Parathyroid adenoma (tissue), 2 donors: ENCODE measurements at regions not wholly inside any gene's neighbourhood (a gene's known extent, or its start where the extent isn't known, plus 50 kb on each side); places are given as distances from the start of the nearest gene placed in this dataset.

Experiments
- H2AFZ ChIP-seq: fragments of 300-600 bp; sonication (generic); one replicate; pipeline ENCODE4 v1.7.0; 2017; ENCODE audit warnings: antibody characterized with exemption, mild to moderate bottlenecking
- H3K27ac ChIP-seq: fragments of 300-600 bp; sonication (generic); one replicate; pipeline ENCODE4 v1.7.0; 2017
- H3K27me3 ChIP-seq: fragments of 300-600 bp; sonication (generic); one replicate; pipeline ENCODE4 v1.7.0; 2017; ENCODE audit warnings: low read length; ENCODE audit not compliant: control insufficient read depth, insufficient read depth
- H3K36me3 ChIP-seq: fragments of 300-600 bp; sonication (generic); one replicate; pipeline ENCODE4 v1.7.0; 2017; ENCODE audit warnings: low read length; ENCODE audit not compliant: control insufficient read depth, insufficient read depth
- H3K4me1 ChIP-seq: fragments of 300-600 bp; sonication (generic); one replicate; pipeline ENCODE4 v1.7.0; 2017; ENCODE audit warnings: control low read depth
- H3K4me2 ChIP-seq: fragments of 300-600 bp; sonication (generic); one replicate; pipeline ENCODE4 v1.7.0; 2017; ENCODE audit warnings: low read length
- H3K4me3 ChIP-seq: fragments of 300-600 bp; sonication (generic); one replicate; pipeline ENCODE4 v1.7.0; 2017; ENCODE audit warnings: low read depth, low read length
- H3K79me2 ChIP-seq: fragments of 300-600 bp; sonication (generic); one replicate; pipeline ENCODE4 v1.7.0; 2017; ENCODE audit warnings: control low read depth
- H3K9ac ChIP-seq: fragments of 300-600 bp; sonication (generic); one replicate; pipeline ENCODE4 v1.7.0; 2017; ENCODE audit warnings: mild to moderate bottlenecking
- H3K9me3 ChIP-seq: fragments of 300-600 bp; sonication (generic); one replicate; pipeline ENCODE4 v1.7.0; 2017; ENCODE audit warnings: low read length; ENCODE audit not compliant: control insufficient read depth
- TF ChIP-seq, protein P1 (sequence below): fragments of 300-600 bp; sonication (generic); IDR thresholded peaks from one replicate; pipeline ENCODE4 v1.7.0; 2017; ENCODE audit warnings: antibody characterized with exemption, mild to moderate bottlenecking
- donor health status: primary hyperparathyroidism.

DNA sequence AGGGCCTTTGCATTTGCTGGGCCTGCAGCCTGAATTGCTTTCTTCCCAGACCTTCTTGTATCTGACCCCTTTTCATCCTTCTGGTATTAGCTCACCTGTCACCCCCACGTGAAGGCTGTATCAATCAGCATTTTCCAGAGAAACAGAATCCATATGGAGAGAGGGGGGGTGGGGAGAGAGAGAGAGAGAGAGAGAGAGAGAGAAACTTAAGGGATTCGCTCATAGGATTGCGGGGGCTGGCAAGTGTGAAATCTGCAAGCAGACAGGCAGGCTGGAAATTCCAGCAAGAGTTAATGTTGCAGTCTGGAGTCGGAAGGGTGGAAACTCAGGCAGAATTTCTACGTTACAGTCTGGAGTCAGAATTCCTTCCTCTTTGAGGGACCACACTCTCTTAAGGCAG, 410.7 kb upstream of the SULF2 start:
- no peaks in the 10 kb centered on the region for H3K36me3 ChIP-seq
- H3K9ac ChIP-seq = no peak overlapping the region
- H3K4me1 ChIP-seq = no peaks in the 10 kb centered on the region
- H3K27me3 ChIP-seq = no peaks in the 10 kb centered on the region
- H3K4me3 ChIP-seq = no peak overlapping the region
- no peak overlapping the region for H3K4me2 ChIP-seq
- TF ChIP-seq, protein P1, sequence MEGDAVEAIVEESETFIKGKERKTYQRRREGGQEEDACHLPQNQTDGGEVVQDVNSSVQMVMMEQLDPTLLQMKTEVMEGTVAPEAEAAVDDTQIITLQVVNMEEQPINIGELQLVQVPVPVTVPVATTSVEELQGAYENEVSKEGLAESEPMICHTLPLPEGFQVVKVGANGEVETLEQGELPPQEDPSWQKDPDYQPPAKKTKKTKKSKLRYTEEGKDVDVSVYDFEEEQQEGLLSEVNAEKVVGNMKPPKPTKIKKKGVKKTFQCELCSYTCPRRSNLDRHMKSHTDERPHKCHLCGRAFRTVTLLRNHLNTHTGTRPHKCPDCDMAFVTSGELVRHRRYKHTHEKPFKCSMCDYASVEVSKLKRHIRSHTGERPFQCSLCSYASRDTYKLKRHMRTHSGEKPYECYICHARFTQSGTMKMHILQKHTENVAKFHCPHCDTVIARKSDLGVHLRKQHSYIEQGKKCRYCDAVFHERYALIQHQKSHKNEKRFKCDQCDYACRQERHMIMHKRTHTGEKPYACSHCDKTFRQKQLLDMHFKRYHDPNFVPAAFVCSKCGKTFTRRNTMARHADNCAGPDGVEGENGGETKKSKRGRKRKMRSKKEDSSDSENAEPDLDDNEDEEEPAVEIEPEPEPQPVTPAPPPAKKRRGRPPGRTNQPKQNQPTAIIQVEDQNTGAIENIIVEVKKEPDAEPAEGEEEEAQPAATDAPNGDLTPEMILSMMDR = no peak
- no peak overlapping the region for H2AFZ ChIP-seq
- H3K9me3 ChIP-seq = no peaks in the 10 kb centered on the region
- no peaks in the 10 kb centered on the region for H3K79me2 ChIP-seq
- no peak overlapping the region for H3K27ac ChIP-seq

DNA sequence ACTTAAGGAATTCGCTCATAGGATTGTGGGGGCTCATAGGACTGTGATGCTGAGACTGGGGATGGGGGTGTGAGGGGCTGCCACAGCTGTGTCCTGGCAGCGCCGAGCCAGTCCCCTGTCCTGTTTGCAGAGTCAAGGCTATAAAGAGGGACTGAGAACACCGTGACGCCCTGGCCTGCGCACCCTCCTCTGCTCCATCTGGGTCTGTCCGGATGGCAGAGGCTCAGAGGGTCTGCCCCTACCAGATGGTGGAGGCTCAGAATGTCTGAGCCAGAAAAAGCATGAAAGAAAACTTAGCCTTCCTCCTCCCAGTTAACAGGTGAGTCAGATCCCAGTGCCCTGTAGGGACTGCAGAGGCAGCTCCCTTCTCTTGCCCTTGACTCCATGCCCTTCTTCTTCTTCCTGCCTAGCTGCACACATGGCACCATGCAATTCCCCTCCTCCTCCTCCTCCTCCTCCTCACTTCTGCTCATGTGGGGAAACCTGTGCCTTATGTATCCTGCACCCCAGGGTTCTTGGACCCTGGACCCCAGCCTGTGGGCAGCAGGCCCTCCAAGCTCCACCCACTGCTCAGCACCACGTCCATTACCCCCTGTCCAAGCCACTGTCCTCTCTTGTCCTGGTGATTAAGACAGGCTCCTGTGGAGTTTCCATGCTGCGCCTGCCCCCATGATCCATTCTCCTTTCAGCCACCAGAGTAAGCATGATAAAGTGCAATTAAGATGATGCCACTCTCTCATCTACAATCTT, 410.0 kb upstream of the SULF2 start:
- no peaks in the 10 kb centered on the region for H3K4me1 ChIP-seq
- H3K9ac ChIP-seq = no peak overlapping the region
- H2AFZ ChIP-seq = no peak overlapping the region
- TF ChIP-seq, protein P1 = no peak
- H3K27ac ChIP-seq = no peak overlapping the region
- H3K4me3 ChIP-seq = no peak overlapping the region
- H3K36me3 ChIP-seq = no peaks in the 10 kb centered on the region
- no peaks in the 10 kb centered on the region for H3K27me3 ChIP-seq
- no peaks in the 10 kb centered on the region for H3K79me2 ChIP-seq
- H3K4me2 ChIP-seq = no peak overlapping the region
- H3K9me3 ChIP-seq = no peaks in the 10 kb centered on the region

DNA sequence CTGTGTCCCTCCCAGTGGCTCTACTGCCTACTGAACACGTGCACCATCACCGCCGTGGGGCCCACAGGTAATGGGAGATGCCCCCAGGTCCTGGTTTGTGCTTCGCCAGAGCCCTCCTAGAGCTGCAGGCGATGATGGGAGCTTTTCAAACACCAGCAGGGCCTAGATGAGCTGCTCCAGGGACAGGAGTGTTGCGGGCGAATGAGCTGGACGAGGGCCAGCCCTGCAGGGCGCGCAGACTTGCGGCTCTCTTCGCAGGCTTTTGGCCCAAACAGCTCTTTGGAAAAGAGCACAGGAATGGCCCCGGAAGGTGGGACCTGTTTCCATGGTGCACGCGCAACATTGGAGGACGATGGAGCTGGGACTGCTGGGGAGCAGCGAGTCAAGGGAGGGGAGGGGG, 409.3 kb upstream of the SULF2 start:
- Histone ChIP-seq H3K4me1 (no peaks in the 10 kb centered on the region), H3K4me3 (no peak overlapping the region), H3K9ac (no peak overlapping the region), H3K4me2 (no peak overlapping the region), H3K27me3 (no peaks in the 10 kb centered on the region), H2AFZ (no peak overlapping the region), H3K27ac (no peak overlapping the region), H3K9me3 (no peaks in the 10 kb centered on the region), H3K36me3 (no peaks in the 10 kb centered on the region), H3K79me2 (no peaks in the 10 kb centered on the region)
- TF ChIP-seq, protein P1 = no peak

DNA sequence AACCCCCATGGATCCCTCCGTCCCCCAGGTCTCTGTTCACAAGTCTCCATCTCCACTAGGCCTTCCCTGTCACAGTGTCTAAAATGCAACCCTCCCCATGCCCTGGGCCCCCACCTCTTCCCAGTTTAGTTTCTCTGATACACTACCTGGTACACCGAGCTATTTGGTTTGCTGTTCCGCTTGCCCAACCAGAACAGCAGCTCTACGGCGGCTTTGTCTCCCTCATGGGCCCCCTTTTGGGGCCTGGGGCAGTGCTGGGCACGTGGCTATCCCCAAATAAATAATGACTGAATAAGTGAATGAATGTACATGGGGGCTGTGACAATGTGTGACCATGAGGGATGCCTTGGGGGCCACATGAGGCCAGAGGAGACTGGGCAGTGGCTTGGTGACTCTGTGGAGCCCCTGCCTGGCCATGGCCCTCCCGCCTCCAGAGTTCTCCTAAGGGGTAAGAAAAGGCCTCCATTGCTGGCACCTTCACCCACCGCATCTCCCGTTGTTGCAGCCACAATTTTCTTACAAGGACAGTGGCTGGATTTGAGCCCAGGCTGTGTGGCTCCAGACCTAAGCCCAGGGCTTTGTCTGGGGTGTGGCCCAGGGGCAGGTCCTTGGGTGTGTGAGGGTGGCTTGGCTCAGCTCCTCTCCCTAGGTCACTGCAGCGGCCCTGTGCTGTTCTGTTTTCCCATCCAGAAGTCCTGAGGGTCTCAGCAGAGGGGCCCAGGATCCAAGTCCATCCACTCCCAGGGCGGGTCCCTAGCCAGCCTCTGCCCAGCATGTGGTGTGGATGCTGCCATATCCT, 408.5 kb upstream of the SULF2 start:
- TF ChIP-seq, protein P1 = no peak
- H3K4me2 ChIP-seq = no peak overlapping the region
- H3K9me3 ChIP-seq = no peaks in the 10 kb centered on the region
- H3K4me3 ChIP-seq = no peak overlapping the region
- no peaks in the 10 kb centered on the region for H3K27me3 ChIP-seq
- H3K4me1 ChIP-seq = no peaks in the 10 kb centered on the region
- H3K79me2 ChIP-seq = no peaks in the 10 kb centered on the region
- H3K36me3 ChIP-seq = no peaks in the 10 kb centered on the region
- H3K27ac ChIP-seq = no peak overlapping the region
- no peak overlapping the region for H3K9ac ChIP-seq
- H2AFZ ChIP-seq = no peak overlapping the region
